ENCODE measurements at regions not wholly inside any gene's neighbourhood (a gene's known extent, or its start where the extent isn't known, plus 50 kb on each side); places are given as distances from the start of the nearest gene placed in this dataset.

DNA sequence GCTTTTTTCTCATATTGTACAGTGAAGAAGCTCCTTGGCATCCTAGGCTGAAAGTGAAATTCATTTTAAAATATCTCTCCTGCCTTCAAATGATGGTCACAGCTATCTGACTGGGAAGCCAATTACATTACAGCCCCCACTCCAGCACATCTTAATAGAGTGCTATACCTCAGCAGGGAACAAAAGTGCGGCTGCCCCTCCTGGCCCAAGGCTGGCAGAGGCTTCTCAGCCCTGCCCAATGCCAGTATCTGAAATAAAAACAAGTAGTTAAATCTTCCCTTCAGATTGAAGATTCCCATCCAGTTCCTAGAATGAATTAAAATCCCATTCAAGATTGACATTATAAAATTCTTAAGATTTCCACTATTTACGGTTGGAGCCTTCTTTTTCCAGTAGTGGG lies 54.9 kb upstream of the GNG2 start:
- Mint-ChIP-seq H3K27me3 (ENCODE audit: low read depth) (peaks cover 5% of the 10 kb centered on the region), H3K27ac (ENCODE audit: unreplicated experiment) (no peak overlapping the region), H3K4me3 (ENCODE audit: unreplicated experiment) (no peak overlapping the region), H3K9me3 (ENCODE audit: low read depth) (peaks cover 9% of the 10 kb centered on the region), H3K4me1 (ENCODE audit: low read depth) (no peaks in the 10 kb centered on the region), H3K36me3 (ENCODE audit: low read depth) (no peaks in the 10 kb centered on the region)
- DNase-seq (ENCODE audit: low spot score): no peak
- TF ChIP-seq, protein P1, sequence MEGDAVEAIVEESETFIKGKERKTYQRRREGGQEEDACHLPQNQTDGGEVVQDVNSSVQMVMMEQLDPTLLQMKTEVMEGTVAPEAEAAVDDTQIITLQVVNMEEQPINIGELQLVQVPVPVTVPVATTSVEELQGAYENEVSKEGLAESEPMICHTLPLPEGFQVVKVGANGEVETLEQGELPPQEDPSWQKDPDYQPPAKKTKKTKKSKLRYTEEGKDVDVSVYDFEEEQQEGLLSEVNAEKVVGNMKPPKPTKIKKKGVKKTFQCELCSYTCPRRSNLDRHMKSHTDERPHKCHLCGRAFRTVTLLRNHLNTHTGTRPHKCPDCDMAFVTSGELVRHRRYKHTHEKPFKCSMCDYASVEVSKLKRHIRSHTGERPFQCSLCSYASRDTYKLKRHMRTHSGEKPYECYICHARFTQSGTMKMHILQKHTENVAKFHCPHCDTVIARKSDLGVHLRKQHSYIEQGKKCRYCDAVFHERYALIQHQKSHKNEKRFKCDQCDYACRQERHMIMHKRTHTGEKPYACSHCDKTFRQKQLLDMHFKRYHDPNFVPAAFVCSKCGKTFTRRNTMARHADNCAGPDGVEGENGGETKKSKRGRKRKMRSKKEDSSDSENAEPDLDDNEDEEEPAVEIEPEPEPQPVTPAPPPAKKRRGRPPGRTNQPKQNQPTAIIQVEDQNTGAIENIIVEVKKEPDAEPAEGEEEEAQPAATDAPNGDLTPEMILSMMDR (IDR thresholded peaks at IDR 0.05): peak; percentile 31

DNA sequence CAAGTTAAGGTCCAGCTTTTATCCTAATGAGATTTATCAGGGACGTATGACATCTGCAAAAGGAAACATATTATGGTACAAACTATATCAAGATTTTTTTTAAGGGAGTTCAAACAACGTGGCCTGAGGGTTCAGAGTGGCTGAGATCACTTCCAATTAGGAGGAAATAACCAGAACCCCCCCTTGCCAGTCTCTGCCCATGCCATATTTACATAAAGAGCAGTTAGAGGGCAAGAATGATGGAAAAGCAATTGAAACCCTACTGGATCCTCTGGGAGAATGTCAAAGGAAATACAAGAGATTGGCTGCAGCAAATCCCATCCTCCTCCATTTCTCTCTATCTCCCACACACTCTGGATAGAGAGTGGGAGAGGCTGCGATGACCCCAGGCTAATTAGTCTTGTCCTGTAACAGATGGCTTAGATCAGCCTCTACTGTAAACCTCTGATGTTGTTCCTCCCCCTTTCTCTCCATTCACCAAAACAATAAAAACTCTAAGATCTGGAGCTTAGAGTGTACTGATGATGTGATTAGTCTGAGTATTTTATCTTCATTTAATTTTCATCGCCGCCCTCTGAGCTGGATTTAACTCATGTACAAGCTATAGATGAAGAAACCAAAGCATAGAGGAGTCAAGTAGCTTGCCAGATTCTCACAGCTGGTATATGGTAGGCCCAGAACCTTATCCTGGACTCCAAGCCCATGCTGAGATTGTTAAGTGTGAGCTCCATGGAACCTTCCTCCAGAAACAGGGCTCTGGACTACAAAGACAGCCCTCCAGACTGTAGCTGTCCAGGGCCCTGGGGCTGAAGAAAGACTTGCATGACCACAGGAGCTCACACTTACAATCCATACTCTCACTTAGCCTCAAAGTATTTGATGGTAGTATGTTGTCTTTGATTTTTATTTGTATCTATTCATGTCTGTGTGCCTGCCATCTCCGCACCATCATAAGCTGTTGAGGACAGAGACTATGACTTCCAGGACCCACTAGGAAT lies 54.1 kb upstream of the GNG2 start:
- no peaks in the 10 kb centered on the region for H3K36me3 Mint-ChIP-seq (ENCODE audit: low read depth)
- H3K27ac Mint-ChIP-seq (ENCODE audit: unreplicated experiment): no peak overlapping the region
- no peaks in the 10 kb centered on the region for H3K4me1 Mint-ChIP-seq (ENCODE audit: low read depth)
- H3K4me3 Mint-ChIP-seq (ENCODE audit: unreplicated experiment): no peak overlapping the region
- TF ChIP-seq, protein P1 (IDR thresholded peaks at IDR 0.05): no peak
- peaks cover 5% of the 10 kb centered on the region for H3K27me3 Mint-ChIP-seq (ENCODE audit: low read depth)
- peaks cover 9% of the 10 kb centered on the region for H3K9me3 Mint-ChIP-seq (ENCODE audit: low read depth)
- no peak for DNase-seq (ENCODE audit: low spot score)

DNA sequence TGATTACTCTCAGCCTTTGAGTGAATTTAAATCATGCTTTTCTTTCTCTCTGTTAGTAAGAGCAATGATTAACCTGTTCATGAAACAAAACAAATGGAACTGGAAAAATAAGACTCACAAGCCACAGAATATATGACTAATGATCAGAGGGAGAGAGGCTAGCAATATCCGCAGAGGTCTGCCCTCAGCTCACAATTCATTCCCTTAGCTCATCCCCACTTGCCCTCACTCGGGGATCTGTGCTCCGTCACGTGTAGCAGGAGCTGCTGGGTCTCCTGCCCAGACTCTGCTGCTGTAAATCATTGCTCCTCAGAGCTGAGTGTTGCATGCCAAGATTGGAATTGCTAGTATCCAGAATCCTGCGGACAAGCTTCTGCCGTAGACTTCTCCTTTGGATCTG lies 53.1 kb upstream of the GNG2 start:
- H3K4me1 Mint-ChIP-seq (ENCODE audit: low read depth): no peaks in the 10 kb centered on the region
- H3K27me3 Mint-ChIP-seq (ENCODE audit: low read depth): no peaks in the 10 kb centered on the region
- H3K9me3 Mint-ChIP-seq (ENCODE audit: low read depth): peaks cover 9% of the 10 kb centered on the region
- no peak overlapping the region for H3K4me3 Mint-ChIP-seq (ENCODE audit: unreplicated experiment)
- no peak overlapping the region for H3K27ac Mint-ChIP-seq (ENCODE audit: unreplicated experiment)
- no peak for DNase-seq (ENCODE audit: low spot score)
- TF ChIP-seq, protein P1 (IDR thresholded peaks at IDR 0.05): no peak
- H3K36me3 Mint-ChIP-seq (ENCODE audit: low read depth): no peaks in the 10 kb centered on the region

Measured in chondrocyte (in vitro differentiated cells).